GM12878 (cell line): ENCODE measurements at regions not wholly inside any gene's neighbourhood (a gene's known extent, or its start where the extent isn't known, plus 50 kb on each side); places are given as distances from the start of the nearest gene placed in this dataset.

Experiments
- ATAC-seq: fragments of 200-7000 bp; cut with Tn5 transposase; 3 replicates; pipeline ENCODE4 v1.9.1; 2020; ENCODE audit warnings: mild to moderate bottlenecking, moderate library complexity
- BruUV-seq: library from RNA; stranded (reverse); fragments of 400-500 nt; replicated peaks from 2 replicates; lab custom pipeline; 2021; lab: Mats Ljungman, UMichigan
- CTCF ChIA-PET: fragments of 300-600 bp; sonication (Branson Sonifier 250); formaldehyde crosslinking; extraction: SDS; loops from one replicate; lab custom pipeline; 2021; ENCODE audit warnings: inconsistent platforms; lab: Yijun Ruan, JAX
- POLR2A ChIA-PET: fragments of 350-600 bp; formaldehyde crosslinking; extraction: SDS; loops from one replicate; lab custom pipeline; 2021; ENCODE audit warnings: inconsistent platforms; lab: Charles Lee
- RAD21 ChIA-PET: fragments of 300-600 bp; sonication (Branson Sonifier 250); formaldehyde crosslinking; loops from one replicate; lab custom pipeline; 2023; ENCODE audit warnings: antibody characterized with exemption; ENCODE audit not compliant: unreplicated experiment; lab: Charles Lee
- SMC1A ChIA-PET: fragments of 300-600 bp; sonication (Branson Sonifier 250); formaldehyde crosslinking; loops from one replicate; lab custom pipeline; 2023; ENCODE audit not compliant: unreplicated experiment, uncharacterized antibody; lab: Charles Lee
- DNase-seq: peaks from one replicate; pipeline ENCODE4 v3.0.0-alpha.2; 2011; ENCODE audit warnings: low read depth, low spot score
- FAIRE-seq: peaks from 3 replicates; lab custom pipeline; 2011; peaks lifted over from hg19 to GRCh38; lab: Jason Lieb, UNC
- H2AFZ ChIP-seq: 2 replicates; pipeline ENCODE4 v1.6.0; 2011; ENCODE audit warnings: low read depth, low read length, control low read depth; ENCODE audit not compliant: control insufficient read depth
- H3K27ac ChIP-seq: 2 replicates; pipeline ENCODE4 v1.5.1; 2011; ENCODE audit warnings: control low read depth; ENCODE audit not compliant: control insufficient read depth, insufficient read depth
- H3K27me3 ChIP-seq, 2 experiments: replicated peaks in 1 of 2; 2 replicates each; pipeline versions ENCODE4 v1.6.0 to v1.6.1; 2011; ENCODE audit warnings: low read length in 1 of 2; ENCODE audit not compliant: control insufficient read depth in 2 of 2, insufficient read depth in 2 of 2
- H3K36me3 ChIP-seq, 2 experiments: 2 replicates each; pipeline ENCODE4 v1.5.1; 2011; ENCODE audit warnings: low read length in 1 of 2; ENCODE audit not compliant: control insufficient read depth in 2 of 2, insufficient read depth in 2 of 2
- H3K4me1 ChIP-seq: 2 replicates; pipeline ENCODE4 v1.6.1; 2011; ENCODE audit warnings: mild to moderate bottlenecking, low read length, moderate library complexity, mixed read lengths; ENCODE audit not compliant: control insufficient read depth, insufficient read depth
- H3K4me2 ChIP-seq: 2 replicates; pipeline ENCODE4 v1.6.0; 2011; ENCODE audit warnings: control low read depth; ENCODE audit not compliant: control insufficient read depth, insufficient read depth
- H3K4me3 ChIP-seq: fragments of 200-600 bp; sonication (generic); 2 replicates; pipeline ENCODE4 v1.5.1; 2016
- H3K79me2 ChIP-seq: 2 replicates; pipeline ENCODE4 v1.6.0; 2011; ENCODE audit warnings: low read length; ENCODE audit not compliant: control insufficient read depth, insufficient read depth
- H3K9ac ChIP-seq: 2 replicates; pipeline ENCODE4 v1.8.0; 2011; ENCODE audit warnings: low read length, control low read depth, mixed read lengths; ENCODE audit not compliant: control insufficient read depth, insufficient read depth
- H3K9me3 ChIP-seq: replicated peaks from 3 replicates; pipeline ENCODE4 v1.5.1; 2011; ENCODE audit warnings: mild to moderate bottlenecking, low read length; ENCODE audit not compliant: control insufficient read depth, insufficient read depth
- H4K20me1 ChIP-seq: 2 replicates; pipeline ENCODE4 v1.6.0; 2011; ENCODE audit not compliant: control insufficient read depth, insufficient read depth
- CEBPZ ChIP-seq: fragments of 150-350 bp; IDR thresholded peaks from 2 replicates; pipeline ENCODE4 v1.6.1; 2016; ENCODE audit warnings: low read depth, low read length
- CREM ChIP-seq: IDR thresholded peaks from 2 replicates; pipeline ENCODE4 v1.6.1; 2014; ENCODE audit warnings: antibody characterized with exemption, low read depth
- CUX1 ChIP-seq: IDR thresholded peaks from 2 replicates; pipeline ENCODE4 v1.6.1; 2012; ENCODE audit warnings: improper control_type of control experiment, low read depth, low read length; ENCODE audit not compliant: insufficient replicate concordance
- ETV6 ChIP-seq, 2 experiments: fragments of 450-650 bp in 1 of 2; IDR thresholded peaks in 1 of 2; conservative IDR thresholded peaks in 1 of 2; 2 replicates each; pipeline ENCODE4 v1.6.1; 2014; ENCODE audit warnings: antibody characterized with exemption in 1 of 2, borderline replicate concordance in 1 of 2, low read depth in 1 of 2, mild to moderate bottlenecking in 1 of 2, moderate library complexity in 1 of 2
- HCFC1 ChIP-seq: fragments of 150-350 bp; IDR thresholded peaks from 2 replicates; pipeline ENCODE4 v1.6.1; 2014; ENCODE audit warnings: low read length
- IRF5 ChIP-seq: fragments of 450-650 bp; IDR thresholded peaks from 2 replicates; pipeline ENCODE4 v1.6.1; 2017; ENCODE audit warnings: borderline replicate concordance
- KAT2A ChIP-seq: conservative IDR thresholded peaks from 2 replicates; pipeline ENCODE4 v1.6.1; 2011; ENCODE audit warnings: low read depth, low read length; ENCODE audit not compliant: control insufficient read depth
- NFXL1 ChIP-seq: fragments of 450-650 bp; IDR thresholded peaks from 2 replicates; pipeline ENCODE4 v1.6.1; 2017; ENCODE audit warnings: antibody characterized with exemption, mild to moderate bottlenecking, borderline replicate concordance
- POLR2AphosphoS5 ChIP-seq: IDR thresholded peaks from 2 replicates; pipeline ENCODE4 v1.6.1; 2011; ENCODE audit warnings: mild to moderate bottlenecking, low read length, inconsistent platforms
- RAD21 ChIP-seq: IDR thresholded peaks from 2 replicates; pipeline ENCODE4 v1.6.1; 2011; ENCODE audit warnings: mild to moderate bottlenecking, low read depth, low read length, moderate library complexity; ENCODE audit not compliant: insufficient read depth
- RB1 ChIP-seq: fragments of 450-650 bp; formaldehyde crosslinking; IDR thresholded peaks from 2 replicates; pipeline ENCODE4 v1.6.1; 2017; ENCODE audit warnings: mild to moderate bottlenecking, borderline replicate concordance
- RELA ChIP-seq: fragments of 450-650 bp; IDR thresholded peaks from 2 replicates; pipeline ENCODE4 v1.8.0; 2014; ENCODE audit warnings: borderline replicate concordance; ENCODE audit not compliant: partially characterized antibody
- SMARCA5 ChIP-seq: fragments of 450-650 bp; IDR thresholded peaks from 2 replicates; pipeline ENCODE4 v1.6.1; 2017; ENCODE audit warnings: mild to moderate bottlenecking
- SPI1 ChIP-seq: IDR thresholded peaks from 2 replicates; pipeline ENCODE4 v1.6.1; 2011; ENCODE audit warnings: low read depth, mild to moderate bottlenecking, low read length, moderate library complexity, borderline replicate concordance; ENCODE audit not compliant: insufficient read depth
- SREBF1 ChIP-seq: IDR thresholded peaks from 2 replicates; pipeline ENCODE4 v1.6.1; 2012; ENCODE audit warnings: mild to moderate bottlenecking, low read length
- SRF ChIP-seq, 2 experiments: IDR thresholded peaks; 2 replicates each; pipeline ENCODE4 v1.6.1; 2011; ENCODE audit warnings: low read depth in 2 of 2, low read length in 2 of 2, mild to moderate bottlenecking in 1 of 2, moderate library complexity in 1 of 2
- WGBS: methylation state at CpG from one replicate; pipeline ENCODE4 v1.1.6; 2016; ENCODE audit warnings: low lambda C conversion rate; ENCODE audit not compliant: insufficient replicate concordance, insufficient coverage; ENCODE audit errors: missing lambda C conversion rate; 5-methylcytosine and 5-hydroxymethylcytosine counted together
- in situ Hi-C: fragments of 300-500 bp; cut with MboI; formaldehyde crosslinking; loops from 9 replicates; pipeline ENCODE4 v1.14.3; 2018; ENCODE audit warnings: mixed read lengths
- intact Hi-C: fragments of 100-400 bp; cut with micrococcal nuclease; formaldehyde crosslinking; loops from one replicate; pipeline ENCODE4 v1.14.2; 2022; ENCODE audit not compliant: unreplicated experiment

GRCh38 chr14:51449681-51450080 lies 202.0 kb upstream of the FRMD6 start:
- H3K4me3 ChIP-seq, result no peak overlapping the region
- H3K4me1 ChIP-seq, result no peaks in the 10 kb centered on the region
- ATAC-seq, result no peak
- no peaks in the 10 kb centered on the region for H3K79me2 ChIP-seq
- H3K4me2 ChIP-seq, result no peak overlapping the region
- no peaks in the 10 kb centered on the region for H3K36me3 ChIP-seq
- in situ Hi-C loops, result no loop called here
- intact Hi-C loops, result no loop called here
- no peak for FAIRE-seq
- H3K9ac ChIP-seq, result no peak overlapping the region
- ChIA-PET POLR2A (interaction anchor here (0.6 kb wide), 1 partner anchor 21 kb away, joined by 3 read pairs; no protein-coding TSS in a partner anchor), SMC1A (no interaction called here), CTCF (interaction anchor here (0.9 to 1.5 kb wide), 2 partner anchors 9 to 46 kb away, joined by 3 to 4 read pairs; no protein-coding TSS in a partner anchor), RAD21 (no interaction called here)
- H3K9me3 ChIP-seq, result no peaks in the 10 kb centered on the region
- H4K20me1 ChIP-seq, result no peaks in the 10 kb centered on the region
- WGBS, result 76% methylated on average over 1 of the region's 1 CpG
- no peak for DNase-seq
- no peaks in the 10 kb centered on the region; a peak in 1 of 4 replicates for H3K27me3 ChIP-seq
- no peak overlapping the region for H3K27ac ChIP-seq
- H2AFZ ChIP-seq, result no peak overlapping the region
- BruUV-seq, result no TSS peak
- TF ChIP-seq RAD21, result no peak
- no peak for TF ChIP-seq POLR2AphosphoS5
- no peak for TF ChIP-seq ETV6 (conservative IDR thresholded peaks at IDR 0.05 in 1 of 2, IDR thresholded peaks at IDR 0.05 in 1 of 2; ENCODE audit: borderline replicate concordance in 1 of 2, low read depth in 1 of 2)
- no peak for TF ChIP-seq CEBPZ
- TF ChIP-seq HCFC1, result no peak
- TF ChIP-seq KAT2A, result no peak
- no peak for TF ChIP-seq CREM
- no peak for TF ChIP-seq RB1
- TF ChIP-seq SPI1, result no peak
- no peak for TF ChIP-seq SMARCA5
- no peak for TF ChIP-seq NFXL1
- no peak for TF ChIP-seq SRF (IDR thresholded peaks at IDR 0.05; ENCODE audit: low read depth in 2 of 2, low read length in 2 of 2)
- TF ChIP-seq SREBF1, result no peak
- TF ChIP-seq CUX1, result no peak
- no peak for TF ChIP-seq RELA
- TF ChIP-seq IRF5, result no peak
